ENCODE measurements at regions not wholly inside any gene's neighbourhood (a gene's known extent, or its start where the extent isn't known, plus 50 kb on each side); places are given as distances from the start of the nearest gene placed in this dataset.

- no peak for DNase-seq
Measured at GRCh38 chr2:145644820-145645302, 1124.9 kb upstream of the ZEB2 start.

- no peak for DNase-seq
Measured at GRCh38 chr2:145638675-145639074, 1118.8 kb upstream of the ZEB2 start.

- no peak for DNase-seq
Measured at GRCh38 chr2:145635706-145636427, 1115.9 kb upstream of the ZEB2 start.

DNA sequence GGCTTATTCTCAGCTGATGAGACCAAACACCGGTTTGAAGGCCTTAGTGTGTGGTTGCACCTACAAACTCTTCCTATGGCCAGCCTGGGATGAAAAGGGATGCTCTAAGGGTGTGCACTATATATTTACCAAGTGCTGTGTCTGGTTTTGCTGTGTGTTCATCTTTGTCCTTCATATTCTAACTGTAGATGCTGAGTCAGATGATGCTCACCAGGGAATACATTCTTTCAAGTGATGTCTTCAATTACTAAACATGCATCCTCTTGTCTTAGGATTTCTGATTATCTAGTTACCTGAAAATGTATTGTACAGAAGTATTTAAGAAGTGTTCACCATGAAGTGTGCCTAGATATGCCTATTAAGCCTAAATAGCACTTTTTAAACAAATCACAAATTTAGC, 1111.6 kb upstream of the ZEB2 start:
- no peak for DNase-seq

- DNase-seq = no peak
Measured at GRCh38 chr2:145626301-145626700, 1106.4 kb upstream of the ZEB2 start.

- DNase-seq = no peak
Measured at GRCh38 chr2:145625111-145625510, 1105.2 kb upstream of the ZEB2 start.

- no peak for DNase-seq
Measured at GRCh38 chr2:145623136-145623535, 1103.2 kb upstream of the ZEB2 start.

DNA sequence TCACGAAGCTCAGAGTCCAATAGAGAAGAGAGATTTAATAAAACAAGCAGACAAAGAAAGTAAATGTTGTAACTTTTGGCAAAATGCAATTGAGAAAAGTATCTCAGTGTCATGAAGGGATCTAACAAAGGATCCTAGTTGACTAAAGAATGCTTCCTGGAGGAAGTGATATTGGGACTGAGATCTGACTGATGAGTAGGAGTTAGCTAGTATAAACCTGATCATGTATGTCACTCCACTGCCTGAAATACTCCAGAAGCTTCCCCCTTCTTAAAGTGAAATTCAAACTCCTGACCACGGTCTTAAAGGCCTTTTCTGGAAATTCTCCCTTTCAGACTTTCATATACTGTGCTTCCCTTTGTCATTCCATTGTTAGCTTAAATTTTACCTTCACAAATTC, 1102.4 kb upstream of the ZEB2 start:
- DNase-seq = no peak

DNA sequence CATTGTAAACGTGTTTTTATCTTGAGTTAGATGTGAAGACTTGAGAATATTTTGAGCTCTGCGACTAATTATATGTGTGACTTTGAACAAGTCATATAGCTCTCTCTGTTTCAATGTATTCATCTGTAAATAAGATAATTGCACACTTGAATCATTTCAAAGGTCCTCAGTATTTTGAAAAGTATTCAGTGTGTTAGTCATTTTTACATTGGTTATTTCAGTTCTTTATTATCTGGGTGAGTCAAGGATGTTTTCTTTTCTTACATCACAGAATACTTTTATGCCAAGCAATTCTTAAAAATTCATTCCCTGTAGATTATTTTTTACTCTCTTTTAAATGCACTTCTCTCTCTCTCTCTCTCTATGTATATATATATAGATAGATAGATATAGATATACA, 1098.0 kb upstream of the ZEB2 start:
- DNase-seq = no peak

DNA sequence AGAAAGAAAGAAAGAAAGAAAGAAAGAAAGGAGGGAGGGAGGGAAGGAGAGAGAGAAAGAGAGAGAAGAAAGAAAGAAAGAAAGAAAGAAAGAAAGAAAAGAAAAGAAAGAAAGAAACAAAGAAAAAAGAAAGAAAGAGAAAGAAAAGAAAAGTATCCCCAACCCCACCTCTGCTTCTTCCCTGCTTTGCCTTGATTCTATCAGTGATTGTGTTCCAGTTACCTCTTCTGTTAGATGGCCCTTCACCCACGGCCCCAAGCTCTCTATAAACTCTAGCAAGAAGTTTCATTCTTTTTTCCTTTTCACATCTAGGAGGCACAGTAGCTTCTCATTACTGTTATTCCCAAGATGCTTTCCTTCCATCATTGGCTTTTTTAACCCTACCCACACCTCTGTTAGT, 1097.5 kb upstream of the ZEB2 start:
- DNase-seq = no peak

DNA sequence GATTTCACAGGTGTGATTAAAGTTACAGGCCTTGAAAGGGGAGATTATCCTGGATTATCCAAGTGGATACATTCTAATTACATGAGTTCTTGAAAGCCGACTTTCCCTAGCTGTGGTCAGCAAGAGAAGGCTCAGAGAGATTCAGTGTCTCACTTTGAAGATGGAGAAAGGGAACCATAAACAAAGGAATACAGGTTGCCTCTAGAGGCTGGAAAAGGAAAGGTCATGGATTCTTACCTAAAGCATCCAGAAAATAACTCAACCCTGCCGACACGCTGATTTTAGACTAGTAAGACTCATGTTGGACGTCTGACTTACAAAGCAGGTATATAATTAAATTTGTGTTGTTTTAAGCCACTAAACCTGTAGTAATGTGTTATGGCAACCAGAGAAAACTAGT, 1095.7 kb upstream of the ZEB2 start:
- DNase-seq = no peak

GRCh38 chr2:145609951-145610350, 1090.0 kb upstream of the ZEB2 start:
- DNase-seq = no peak

DNA sequence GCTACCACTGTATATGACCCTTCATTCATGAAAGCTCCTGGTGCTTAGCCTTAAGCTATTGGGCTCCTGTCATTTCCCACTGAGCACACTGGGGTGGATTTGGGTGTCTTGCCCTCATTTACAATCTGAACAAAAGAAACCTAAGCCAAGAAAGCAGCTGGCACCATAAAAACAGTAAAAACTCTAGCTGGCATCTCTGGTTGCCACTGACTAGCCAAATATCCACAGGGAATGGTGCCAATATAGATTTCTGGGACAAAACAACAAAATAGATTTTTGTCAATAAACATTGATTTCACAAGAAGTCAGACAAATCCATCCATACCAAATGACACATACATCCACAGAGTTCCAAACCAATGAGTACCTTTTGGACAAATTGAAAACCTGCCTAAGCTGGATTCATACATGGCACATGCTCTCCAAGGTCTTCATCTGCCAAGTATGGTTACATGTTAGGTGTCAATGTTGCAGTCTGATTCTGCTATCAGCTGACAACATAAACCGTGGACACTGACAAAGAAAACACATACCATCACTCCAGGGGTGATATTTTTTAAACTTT, 1081.5 kb upstream of the ZEB2 start:
- no peak for DNase-seq

GRCh38 chr2:145600811-145601210, 1080.9 kb upstream of the ZEB2 start:
- DNase-seq = no peak

DNA sequence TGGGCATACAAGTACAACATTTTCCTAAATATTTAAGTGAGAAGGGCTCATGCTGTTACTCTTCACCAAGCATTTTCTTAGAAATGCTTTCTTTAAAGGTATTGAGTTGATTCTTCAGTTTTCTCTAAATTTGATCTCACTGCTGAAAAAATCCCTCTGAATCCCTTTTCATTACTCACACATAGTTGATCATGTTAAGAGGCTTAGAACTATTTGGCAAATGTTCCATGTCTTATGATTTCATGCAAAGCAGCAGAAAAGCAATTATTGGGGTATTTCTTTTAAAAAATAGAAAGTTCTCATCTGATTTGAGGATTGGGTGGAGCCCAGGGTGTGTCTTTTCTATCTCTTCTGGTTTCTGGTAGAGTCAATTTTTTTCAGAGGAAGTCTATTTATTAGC, 1079.8 kb upstream of the ZEB2 start:
- DNase-seq = no peak

GRCh38 chr2:145598434-145598833, 1078.5 kb upstream of the ZEB2 start:
- DNase-seq = no peak

DNA sequence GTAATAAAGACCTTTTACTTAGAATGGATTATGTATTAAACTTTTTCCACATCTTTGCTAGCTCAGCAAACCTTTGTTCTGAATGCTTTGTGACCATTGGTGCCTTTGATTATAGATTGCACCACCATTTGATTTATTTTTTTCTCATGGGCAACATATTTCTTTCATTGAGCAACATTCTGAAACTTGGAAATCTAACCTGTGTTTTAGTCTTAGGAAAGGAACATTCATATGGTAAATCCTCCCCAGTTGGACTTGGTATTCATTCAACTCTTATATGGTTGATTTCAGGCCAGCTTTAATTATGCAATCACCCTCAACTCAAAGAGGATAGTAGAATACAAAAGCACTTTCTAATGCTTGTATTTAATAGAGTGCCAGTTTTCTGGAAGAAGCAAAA, 1077.9 kb upstream of the ZEB2 start:
- no peak for DNase-seq

DNA sequence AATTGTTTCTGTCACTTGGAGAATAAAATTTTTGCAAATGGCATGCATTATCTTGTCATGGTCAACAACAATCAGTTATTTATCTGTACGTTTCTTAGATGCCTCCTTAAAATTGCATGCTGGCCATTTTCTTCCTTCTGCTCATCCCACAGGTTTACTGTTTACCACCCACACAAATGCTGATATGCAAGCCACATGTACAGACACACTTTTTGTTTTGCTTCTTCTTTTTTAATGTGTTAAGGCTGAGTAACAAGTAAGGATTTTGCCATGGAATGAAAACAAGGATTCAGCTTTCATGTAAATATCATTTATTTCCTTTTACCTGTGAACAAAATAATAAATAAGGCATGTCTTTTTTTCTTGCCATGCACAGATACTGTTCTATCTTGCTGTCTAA, 1077.1 kb upstream of the ZEB2 start:
- no peak for DNase-seq

- DNase-seq = no peak
Measured at GRCh38 chr2:145596416-145596815, 1076.5 kb upstream of the ZEB2 start.

- DNase-seq = no peak
Measured at GRCh38 chr2:145595296-145595695, 1075.4 kb upstream of the ZEB2 start.

GRCh38 chr2:145593991-145594614, 1074.2 kb upstream of the ZEB2 start:
- no peak for DNase-seq

- DNase-seq = no peak
Measured at GRCh38 chr2:145593280-145593679, 1073.4 kb upstream of the ZEB2 start.

DNA sequence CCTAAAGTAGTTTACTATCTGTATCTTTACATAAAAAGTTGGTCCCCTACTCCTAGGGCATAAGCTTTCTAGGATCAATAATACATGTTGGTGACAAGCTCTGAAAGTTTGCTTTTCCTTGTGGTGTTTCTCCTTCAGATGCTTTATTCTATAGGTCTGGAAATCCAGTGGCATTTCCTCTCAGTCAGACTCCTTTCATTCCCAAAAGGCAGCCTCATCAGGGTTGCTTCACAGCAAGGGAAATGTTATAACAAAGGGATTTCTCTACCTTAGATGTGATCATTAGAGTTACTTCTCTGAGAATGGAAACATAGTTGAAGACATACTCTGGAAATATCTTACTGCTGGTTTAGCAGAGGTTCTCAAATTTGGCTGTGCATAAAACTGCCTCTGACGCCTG, 1072.4 kb upstream of the ZEB2 start:
- no peak for DNase-seq

DNA sequence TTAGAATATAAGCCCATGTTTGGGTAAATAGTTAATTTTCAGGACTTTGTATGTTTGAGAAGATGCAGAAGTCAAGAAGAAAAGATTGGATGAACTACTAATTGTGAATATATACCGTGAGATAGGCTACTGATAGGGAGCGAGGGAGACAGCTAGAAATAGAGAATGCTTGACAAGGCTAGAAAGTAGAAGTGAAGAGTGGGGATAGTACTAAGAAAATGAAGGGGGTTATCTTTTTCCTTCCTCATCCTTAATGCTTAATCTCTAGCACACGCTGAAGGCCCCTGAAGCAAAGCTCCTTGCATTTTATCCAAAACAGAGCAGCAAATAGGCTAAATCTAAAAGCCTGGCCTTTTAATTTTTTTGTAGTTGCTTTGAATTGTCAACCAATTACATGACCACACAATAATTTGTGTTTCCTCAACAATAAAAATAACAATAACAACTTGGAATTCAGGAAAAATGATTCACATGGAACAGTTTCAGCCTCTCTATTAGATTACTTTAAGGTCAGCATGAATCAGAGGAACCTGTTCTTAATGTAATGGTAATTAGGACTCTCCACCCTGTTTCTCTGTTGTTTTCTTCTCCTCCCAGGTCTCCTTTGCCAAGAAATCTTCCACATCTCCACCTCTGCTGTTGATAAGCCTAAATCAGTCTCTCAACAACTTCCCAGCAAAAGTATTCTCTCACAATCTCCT, 1071.3 kb upstream of the ZEB2 start:
- no peak for DNase-seq
